HCT116 (cell line): ENCODE measurements at regions not wholly inside any gene's neighbourhood (a gene's known extent, or its start where the extent isn't known, plus 50 kb on each side); places are given as distances from the start of the nearest gene placed in this dataset.

ENCODE experiments used
- ATAC-seq: fragments of 200-7000 bp; cut with Tn5 transposase; 2 replicates; pipeline ENCODE4 v1.9.1; 2020; ENCODE audit warnings: mild to moderate bottlenecking, moderate library complexity
- BruUV-seq: library from RNA; stranded (reverse); fragments of 400-500 nt; replicated peaks from 2 replicates; lab custom pipeline; 2021; lab: Mats Ljungman, UMichigan
- CTCF ChIA-PET: fragments of 300-600 bp; sonication (Branson Sonifier 250); formaldehyde crosslinking; loops from one replicate; lab custom pipeline; 2021; ENCODE audit warnings: antibody characterized with exemption; lab: Charles Lee
- POLR2A ChIA-PET: fragments of 300-600, 350-600 bp; sonication (Branson Sonifier 250); formaldehyde crosslinking; loops from one replicate; lab custom pipeline; 2021; ENCODE audit warnings: antibody characterized with exemption; lab: Charles Lee
- RAD21 ChIA-PET, 2 experiments: fragments of 300-600 bp; sonication (Branson Sonifier 250); formaldehyde crosslinking; loops; one replicate each; lab custom pipeline; 2023; ENCODE audit warnings: low total read pairs in 2 of 2; ENCODE audit not compliant: uncharacterized antibody in 2 of 2, unreplicated experiment in 2 of 2, low non-redundant PET in 1 of 2; lab: Charles Lee
- DNase-seq: peaks from one replicate; pipeline ENCODE4 v3.0.0-alpha.2; 2010; ENCODE audit warnings: low read depth, low spot score
- H2AFZ ChIP-seq: fragments of 200-600 bp; shearing (Covaris generic), sonication (generic); 2 replicates; pipeline ENCODE4 v1.6.1; 2017; ENCODE audit warnings: low read depth, mixed run types, mixed read lengths, antibody characterized with exemption, low read length; ENCODE audit not compliant: poor library complexity, severe bottlenecking
- H3K27ac ChIP-seq: 2 replicates; pipeline ENCODE4 v1.5.1; 2012; ENCODE audit warnings: low read depth, low read length
- H3K27me3 ChIP-seq: fragments of 200-600 bp; sonication (generic); 2 replicates; pipeline ENCODE4 v1.6.1; 2016; ENCODE audit warnings: mixed run types, low read length, mixed read lengths; ENCODE audit not compliant: insufficient read depth
- H3K36me3 ChIP-seq, 2 experiments: fragments of 200-500 bp in 1 of 2; fragments of 200-600 bp in 1 of 2; sonication (Bioruptor generic) in 1 of 2; sonication (generic) in 1 of 2; 2 replicates each; pipeline versions ENCODE4 v1.5.1 to v1.6.1; 2014 to 2016; ENCODE audit warnings: low read length in 2 of 2, inconsistent platforms in 1 of 2, mixed read lengths in 1 of 2, mixed run types in 1 of 2; ENCODE audit not compliant: insufficient read depth in 2 of 2, control insufficient read depth in 1 of 2
- H3K4me1 ChIP-seq, 2 experiments: fragments of 200-600 bp in 1 of 2; sonication (generic) in 1 of 2; 2 replicates each; pipeline versions ENCODE4 v1.5.1 to v1.6.1; 2012 to 2017; ENCODE audit warnings: low read length in 2 of 2, inconsistent platforms in 1 of 2, mild to moderate bottlenecking in 1 of 2, mixed read lengths in 1 of 2, mixed run types in 1 of 2, moderate library complexity in 1 of 2; ENCODE audit not compliant: insufficient read depth in 2 of 2, control insufficient read depth in 1 of 2
- H3K4me2 ChIP-seq: fragments of 200-600 bp; sonication (generic); 2 replicates; pipeline ENCODE4 v1.6.1; 2017; ENCODE audit warnings: mixed run types, low read length, mixed read lengths
- H3K4me3 ChIP-seq, 2 experiments: fragments of 200-600 bp in 1 of 2; sonication (generic) in 1 of 2; replicated peaks in 1 of 2; 2 replicates each; pipeline ENCODE4 v1.5.1; 2011 to 2016; ENCODE audit warnings: low read length in 2 of 2, control low read depth in 1 of 2, low read depth in 1 of 2, mild to moderate bottlenecking in 1 of 2, mixed read lengths in 1 of 2, mixed run types in 1 of 2
- H3K79me2 ChIP-seq: fragments of 200-600 bp; sonication (generic); 2 replicates; pipeline ENCODE4 v1.6.1; 2017; ENCODE audit warnings: mild to moderate bottlenecking, mixed run types, low read length, moderate library complexity, mixed read lengths; ENCODE audit not compliant: insufficient read depth
- H3K9ac ChIP-seq: fragments of 200-600 bp; sonication (generic); 2 replicates; pipeline ENCODE4 v1.6.1; 2016; ENCODE audit warnings: low read length, mixed read lengths
- H3K9me2 ChIP-seq: fragments of 200-600 bp; sonication (generic), shearing (Covaris generic); 2 replicates; pipeline ENCODE4 v1.6.1; 2017; ENCODE audit warnings: mixed run types, mild to moderate bottlenecking, moderate library complexity; ENCODE audit not compliant: insufficient read depth
- H3K9me3 ChIP-seq, 2 experiments: fragments of 200-500 bp in 1 of 2; fragments of 200-600 bp in 1 of 2; sonication (Bioruptor generic) in 1 of 2; sonication (generic) in 1 of 2; 2 replicates each; pipeline ENCODE4 v1.6.1; 2014 to 2017; ENCODE audit warnings: low read length in 2 of 2, mixed read lengths in 2 of 2, inconsistent platforms in 1 of 2, low read depth in 1 of 2, mild to moderate bottlenecking in 1 of 2, mixed run types in 1 of 2, moderate library complexity in 1 of 2; ENCODE audit not compliant: control insufficient read depth in 1 of 2, insufficient read depth in 1 of 2
- H4K20me1 ChIP-seq: fragments of 200-600 bp; sonication (generic), shearing (Covaris generic); 2 replicates; pipeline ENCODE4 v1.6.1; 2017; ENCODE audit warnings: mixed run types, mild to moderate bottlenecking, moderate library complexity; ENCODE audit not compliant: insufficient read depth
- CBX3 ChIP-seq: IDR thresholded peaks from 2 replicates; pipeline ENCODE4 v1.6.1; 2012; ENCODE audit warnings: low read depth
- EZH2 ChIP-seq: fragments of 200-600 bp; sonication (generic); IDR thresholded peaks from 2 replicates; pipeline ENCODE4 v1.6.1; 2017; ENCODE audit warnings: antibody characterized with exemption, mixed run types
- FOSL1 ChIP-seq: IDR thresholded peaks from 2 replicates; pipeline ENCODE4 v1.6.1; 2012; ENCODE audit warnings: low read depth
- POLR2AphosphoS5 ChIP-seq: IDR thresholded peaks from 2 replicates; pipeline ENCODE4 v1.6.1; 2011; ENCODE audit warnings: mild to moderate bottlenecking, low read depth, low read length, moderate library complexity
- TCF7L2 ChIP-seq: IDR thresholded peaks from 2 replicates; pipeline ENCODE4 v1.7.0; 2011; ENCODE audit warnings: borderline replicate concordance, inconsistent platforms; ENCODE audit not compliant: insufficient read depth, insufficient read length; ENCODE audit errors: extremely low read depth
- ZFX ChIP-seq: fragments of 450-650 bp; IDR thresholded peaks from 2 replicates; pipeline ENCODE4 v1.6.1; 2017
- intact Hi-C: fragments of 100-400 bp; cut with micrococcal nuclease; formaldehyde crosslinking; loops from 2 replicates; pipeline ENCODE4 v1.10.0; 2022

DNA sequence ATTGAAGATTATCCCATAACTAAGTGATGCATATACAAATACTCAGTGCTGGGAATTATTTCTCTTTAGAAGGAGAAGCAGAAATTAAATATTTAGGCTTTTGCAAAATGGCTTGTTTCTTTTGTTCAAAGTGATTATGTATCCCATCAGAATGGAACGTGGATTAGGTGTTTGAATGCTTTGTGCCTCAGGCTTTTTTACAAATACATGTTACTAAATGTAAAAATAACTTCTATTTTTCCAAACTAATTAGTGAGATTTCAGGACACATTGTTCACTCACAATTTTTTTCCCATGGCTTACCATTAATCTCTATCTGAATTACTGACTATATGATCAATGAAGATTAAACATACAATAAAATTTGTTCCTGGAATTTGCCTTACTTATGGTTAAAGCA, 925.9 kb upstream of the CITED2 start:
- H3K9ac ChIP-seq = no peak overlapping the region
- H2AFZ ChIP-seq = no peak overlapping the region
- no peaks in the 10 kb centered on the region for H3K27me3 ChIP-seq
- no peak for TF ChIP-seq ZFX
- TF ChIP-seq CBX3 = no peak
- TF ChIP-seq, all 23 proteins: peak for 0
- H3K4me3 ChIP-seq = no peak overlapping the region
- no peaks in the 10 kb centered on the region for H3K4me1 ChIP-seq
- RAD21 ChIA-PET = no interaction called here
- H3K9me2 ChIP-seq = 0 out of 2 replicates have a peak, but pooled peaks cover 4% of the 10 kb centered on the region
- H3K4me2 ChIP-seq = no peak overlapping the region
- no peaks in the 10 kb centered on the region for H4K20me1 ChIP-seq
- no peak overlapping the region for H3K27ac ChIP-seq
- BruUV-seq = no TSS peak
- ATAC-seq = no peak
- intact Hi-C loops = no loop called here
- no peaks in the 10 kb centered on the region for H3K36me3 ChIP-seq
- no peaks in the 10 kb centered on the region for H3K79me2 ChIP-seq
- no peaks in the 10 kb centered on the region for H3K9me3 ChIP-seq
- POLR2A ChIA-PET = no interaction called here
- DNase-seq = no peak
- CTCF ChIA-PET = no interaction called here

DNA sequence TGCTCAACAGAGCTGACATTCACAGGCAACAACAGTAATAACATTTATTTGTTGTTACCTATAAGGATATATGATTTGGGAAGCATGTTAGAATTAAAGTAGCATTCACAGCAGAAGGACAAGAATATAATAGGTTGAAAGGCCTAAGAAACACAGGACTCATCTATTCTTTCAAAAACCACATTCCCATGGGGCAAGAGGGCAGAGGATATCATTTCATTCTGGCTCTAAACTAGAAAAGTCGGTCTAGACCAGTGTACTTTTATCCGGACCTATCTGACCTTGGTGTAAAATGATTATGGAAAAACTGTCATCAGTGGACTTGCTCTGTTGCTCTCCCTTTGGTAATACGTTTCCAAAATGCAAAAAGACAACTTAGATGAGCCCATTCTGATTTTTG, 914.7 kb upstream of the CITED2 start:
- Histone ChIP-seq H3K4me3 (no peak overlapping the region), H3K9me3 (no peaks in the 10 kb centered on the region), H3K27me3 (no peaks in the 10 kb centered on the region), H3K9ac (no peak overlapping the region), H4K20me1 (no peaks in the 10 kb centered on the region), H2AFZ (no peak overlapping the region), H3K4me1 (no peaks in the 10 kb centered on the region), H3K4me2 (no peak overlapping the region), H3K27ac (no peak overlapping the region), H3K36me3 (no peaks in the 10 kb centered on the region), H3K9me2 (no peaks in the 10 kb centered on the region), H3K79me2 (no peaks in the 10 kb centered on the region)
- intact Hi-C loops = loop anchor here (2.0 kb wide), 1 partner anchor 20 kb away; no protein-coding TSS in a partner anchor
- no TSS peak for BruUV-seq
- CTCF ChIA-PET = no interaction called here
- DNase-seq (no peak), ATAC-seq (no peak)
- TF ChIP-seq EZH2 (no peak), TCF7L2 (no peak), ZFX (no peak), FOSL1 (no peak), POLR2AphosphoS5 (no peak)
- RAD21 ChIA-PET = no interaction called here
- POLR2A ChIA-PET = no interaction called here
